HG03097 (cell line): ENCODE measurements at regions not wholly inside any gene's neighbourhood (a gene's known extent, or its start where the extent isn't known, plus 50 kb on each side); places are given as distances from the start of the nearest gene placed in this dataset.
"Not testable (repeated sequence)": the region's sequence is repeated elsewhere in the genome, so short reads cannot be mapped to it uniquely, and the experiment has no call there.

Source experiments
- ATAC-seq: cut with Tn5 transposase; IDR thresholded peaks from one replicate; pipeline ENCODE4 v1.9.1; 2021; ENCODE audit not compliant: unreplicated experiment, low FRiP score

DNA sequence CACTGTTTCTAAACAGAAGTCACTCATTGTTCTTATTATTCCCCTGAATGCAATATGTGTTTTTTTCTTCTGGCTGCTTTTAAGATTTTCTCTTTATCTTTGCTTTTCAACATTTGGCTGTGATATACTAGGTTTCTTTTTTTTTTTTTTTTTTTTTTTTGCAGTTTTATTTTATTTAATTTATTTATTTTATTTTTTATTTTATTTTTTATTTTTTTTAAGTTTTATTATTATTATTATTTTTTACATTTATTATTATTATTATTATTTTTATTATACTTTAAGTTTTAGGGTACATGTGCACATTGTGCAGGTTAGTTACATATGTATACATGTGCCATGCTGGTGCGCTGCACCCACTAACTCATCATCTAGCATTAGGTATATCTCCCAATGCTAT lies 221.9 kb downstream of the UTP18 start:
- not testable (repeated sequence) for ATAC-seq

GRCh38 chr17:51486091-51486490 lies 225.7 kb downstream of the UTP18 start:
- no peak for ATAC-seq

- no peak for ATAC-seq
Measured at GRCh38 chr17:51486885-51487520, 226.7 kb downstream of the UTP18 start.

DNA sequence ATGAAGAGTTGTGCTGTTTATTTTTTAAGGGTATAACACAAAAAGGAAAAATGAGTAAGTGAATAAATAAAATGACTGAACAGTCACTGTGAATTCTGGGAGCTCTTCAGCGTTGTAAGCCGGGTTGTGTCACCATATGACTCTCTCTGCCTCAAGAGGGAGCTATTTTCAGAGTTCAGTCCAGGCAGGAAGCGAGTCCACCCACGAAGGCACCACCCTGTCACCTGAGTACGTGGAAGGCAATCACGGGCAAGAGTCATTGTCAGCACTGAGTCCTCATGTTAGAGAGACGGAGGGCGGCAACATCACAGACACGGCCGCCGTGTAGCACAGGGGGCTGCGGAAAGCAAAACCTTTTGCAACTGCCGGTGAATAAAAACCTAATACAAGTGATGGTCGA lies 227.6 kb downstream of the UTP18 start:
- ATAC-seq, result no peak

- no peak for ATAC-seq
Measured at GRCh38 chr17:51491416-51491815, 231.1 kb downstream of the UTP18 start.

GRCh38 chr17:51493206-51493605 lies 232.9 kb downstream of the UTP18 start:
- ATAC-seq, result no peak

- no peak for ATAC-seq
Measured at GRCh38 chr17:51496378-51496777, 236.0 kb downstream of the UTP18 start.

DNA sequence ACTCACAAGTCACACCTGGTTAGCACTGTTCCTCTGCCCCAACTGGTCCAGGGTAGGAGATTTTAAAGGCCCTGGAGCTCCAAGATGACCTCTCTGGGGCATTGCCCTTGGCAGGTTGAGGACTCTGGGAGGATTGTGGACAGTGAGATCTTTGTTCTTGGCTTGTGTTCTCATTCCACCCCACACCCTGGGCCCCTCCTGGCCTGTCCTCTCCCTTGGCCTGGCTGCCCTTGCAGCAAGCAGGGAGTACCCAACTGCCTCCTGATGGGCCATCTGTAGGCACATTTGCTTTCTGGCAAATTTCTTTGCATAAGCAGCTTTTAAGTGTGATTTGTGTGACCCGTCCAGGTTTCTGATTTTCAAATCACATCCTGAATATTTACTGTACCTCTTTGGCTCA lies 239.6 kb downstream of the UTP18 start:
- ATAC-seq, result no peak

- no peak for ATAC-seq
Measured at GRCh38 chr17:51500454-51500853, 240.1 kb downstream of the UTP18 start.

DNA sequence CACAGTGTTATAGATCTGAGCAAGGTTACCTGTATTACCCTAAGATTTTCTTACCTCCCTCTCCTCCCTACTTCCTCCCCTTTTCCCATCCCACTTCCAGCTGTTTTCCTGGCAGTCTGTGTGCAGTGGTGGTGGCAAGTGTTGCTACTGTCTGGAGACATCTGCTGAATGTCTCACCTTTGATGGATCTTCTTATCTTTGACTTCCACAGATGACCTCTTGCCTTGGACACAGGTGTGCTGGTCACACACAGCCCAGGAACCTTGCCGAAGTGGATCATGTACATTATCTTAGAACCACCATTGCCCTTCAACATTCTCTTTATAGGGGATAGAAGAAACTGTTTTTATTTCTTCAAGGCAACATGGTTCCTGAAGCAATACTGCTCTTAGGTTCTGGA lies 245.1 kb downstream of the UTP18 start:
- ATAC-seq, result no peak

DNA sequence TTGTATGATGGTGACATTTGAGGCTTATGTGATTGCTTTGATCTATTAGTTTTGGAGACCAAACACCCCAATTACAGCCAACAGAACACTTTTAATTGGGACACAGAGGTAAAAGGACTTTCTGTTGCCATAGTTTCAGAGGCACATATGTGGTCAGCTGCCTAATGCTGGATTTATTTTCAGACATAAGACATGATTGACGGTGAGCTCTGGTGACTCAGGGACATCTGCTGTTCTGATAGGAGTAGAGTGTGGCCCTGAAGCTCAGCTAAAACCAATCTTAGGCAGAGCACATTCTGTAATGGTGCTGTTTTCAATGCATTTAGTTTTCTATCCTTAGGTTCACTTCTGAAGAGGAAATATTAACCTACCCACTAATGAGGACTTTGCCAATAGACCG lies 247.1 kb downstream of the UTP18 start:
- ATAC-seq, result no peak

- ATAC-seq, result no peak
Measured at GRCh38 chr17:51508048-51508447, 247.7 kb downstream of the UTP18 start.

- no peak for ATAC-seq
Measured at GRCh38 chr17:51510940-51511339, 250.6 kb downstream of the UTP18 start.

GRCh38 chr17:51512220-51512907 lies 252.0 kb downstream of the UTP18 start:
- ATAC-seq, result no peak

DNA sequence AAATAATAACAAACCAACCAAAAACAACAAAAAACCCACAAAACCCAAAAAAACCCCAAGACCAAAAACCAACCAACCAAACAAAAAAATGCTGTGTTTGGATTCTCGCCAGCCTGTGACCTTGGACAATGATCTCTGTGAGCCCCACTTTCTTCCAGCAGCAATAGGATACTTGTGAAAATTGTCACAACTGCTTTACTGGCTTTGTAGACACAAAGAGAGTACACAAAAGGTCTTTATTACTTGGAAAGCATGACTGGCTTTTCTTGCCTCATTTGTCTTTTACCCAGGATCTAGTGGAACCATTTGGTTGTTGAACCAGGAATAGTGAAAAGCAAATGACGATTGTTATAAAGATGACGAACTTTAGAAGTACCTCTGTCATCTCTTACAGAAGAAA lies 256.6 kb downstream of the UTP18 start:
- no peak for ATAC-seq

DNA sequence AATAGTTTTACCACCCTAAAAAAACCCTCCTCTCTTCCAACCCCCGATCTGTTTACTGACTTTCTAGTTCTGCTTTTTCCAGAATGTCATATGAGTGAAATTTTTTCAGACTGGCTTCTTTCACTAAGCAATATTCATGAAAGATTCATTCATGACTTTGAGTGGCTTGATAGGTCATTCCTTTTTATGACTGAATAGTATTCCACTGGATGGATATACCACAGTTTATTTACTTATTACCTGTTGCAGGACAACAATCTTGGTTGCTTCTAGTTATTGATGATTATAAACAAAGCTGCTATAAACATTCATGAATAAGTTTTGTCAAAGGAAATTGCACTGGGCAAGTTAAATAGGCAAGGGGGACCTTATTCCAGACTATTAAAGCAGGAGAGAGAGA lies 264.2 kb downstream of the UTP18 start:
- no peak for ATAC-seq

- no peak for ATAC-seq
Measured at GRCh38 chr17:51526507-51526906, 266.2 kb downstream of the UTP18 start.

- no peak for ATAC-seq
Measured at GRCh38 chr17:51527225-51527982, 267.1 kb downstream of the UTP18 start.

DNA sequence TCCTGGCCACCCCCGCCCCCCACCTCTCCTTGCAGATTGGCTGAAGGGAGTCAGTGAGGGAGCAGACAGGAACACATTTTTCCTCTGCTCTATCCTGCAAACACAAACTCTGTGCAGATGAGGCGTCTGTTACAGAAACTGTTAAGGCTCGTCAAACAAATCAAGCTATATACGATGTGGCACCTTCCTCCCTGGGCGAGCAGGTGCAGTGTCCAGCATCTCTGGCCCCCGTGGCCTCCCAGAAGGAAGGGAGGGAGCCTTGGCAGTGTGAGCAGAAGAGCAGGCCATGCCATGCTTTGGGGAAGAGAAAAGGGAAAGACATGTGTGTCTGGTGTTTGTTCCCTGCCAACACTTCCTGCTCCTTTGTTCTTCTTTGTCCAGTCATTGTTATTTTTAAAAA lies 267.8 kb downstream of the UTP18 start:
- ATAC-seq, result no peak

DNA sequence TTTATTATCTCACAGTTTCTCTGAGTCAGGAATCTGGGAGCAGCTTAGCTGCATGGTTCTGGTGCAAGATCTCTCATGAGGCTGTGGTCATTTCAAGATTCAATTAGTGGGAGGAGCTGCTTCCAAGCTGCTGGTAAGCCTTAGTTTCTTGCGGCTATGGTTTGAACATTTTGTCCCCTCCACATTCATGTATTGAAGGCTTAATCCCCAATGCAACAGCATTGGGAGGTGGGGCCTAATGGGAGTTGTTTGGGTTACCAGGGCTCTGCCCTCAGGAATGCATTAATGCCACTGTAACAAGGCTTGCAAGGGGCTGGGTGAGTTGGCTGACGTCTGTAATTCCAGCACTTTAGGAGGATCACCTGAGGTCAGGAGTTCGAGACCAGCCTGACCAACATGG lies 272.9 kb downstream of the UTP18 start:
- no peak for ATAC-seq

DNA sequence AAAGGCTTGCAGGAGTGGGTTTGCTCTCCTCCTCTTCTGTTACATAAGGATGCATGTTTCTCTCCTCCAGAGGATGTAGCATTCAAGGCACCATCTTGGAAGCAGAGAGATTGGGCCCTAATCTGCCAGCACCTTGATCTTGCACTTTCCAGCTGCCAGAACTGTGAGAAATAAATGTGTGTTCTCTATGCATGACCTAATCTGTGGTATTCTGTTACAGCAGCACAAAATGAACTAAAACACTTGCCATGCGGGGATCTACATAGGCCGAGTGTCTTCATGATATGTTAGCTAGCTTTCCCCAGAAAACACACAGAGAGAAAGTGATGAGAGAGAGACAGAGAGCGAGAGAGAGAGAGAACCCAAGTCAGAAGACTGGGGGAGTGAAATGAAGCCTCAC lies 273.5 kb downstream of the UTP18 start:
- no peak for ATAC-seq

DNA sequence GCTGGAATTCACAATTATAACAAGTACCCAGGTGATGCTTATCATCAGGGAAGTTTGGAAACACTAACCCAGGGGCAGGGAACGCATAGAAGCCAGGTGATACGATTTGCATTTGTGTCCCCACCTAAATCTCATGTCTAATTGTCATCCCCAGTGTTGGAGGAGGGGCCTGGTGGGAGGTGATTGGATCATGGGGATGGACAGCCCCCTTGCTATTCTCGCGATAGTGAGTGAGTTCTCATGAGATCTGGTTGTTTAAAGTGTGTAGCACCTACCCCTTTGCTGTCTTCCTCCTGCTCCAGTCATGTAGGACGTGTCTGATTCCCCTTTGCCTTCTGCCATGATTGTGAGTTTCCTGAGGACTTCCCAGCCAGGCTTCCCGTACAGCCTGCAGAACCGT lies 276.3 kb downstream of the UTP18 start:
- no peak for ATAC-seq
